Left ventricle myocardium inferior (tissue), 1 donor: ENCODE measurements at regions not wholly inside any gene's neighbourhood (a gene's known extent, or its start where the extent isn't known, plus 50 kb on each side); places are given as distances from the start of the nearest gene placed in this dataset.

ENCODE experiments used
- DNase-seq: peaks from one replicate; pipeline ENCODE4 v3.0.0-alpha.2; 2020
- H3K27ac ChIP-seq: fragments of 200-600 bp; replicated peaks from 2 replicates; pipeline ENCODE4 v1.8.0; 2021
- H3K27me3 ChIP-seq: fragments of 200-600 bp; 2 replicates; pipeline ENCODE4 v1.8.0; 2021; ENCODE audit warnings: low read depth
- H3K36me3 ChIP-seq: fragments of 200-600 bp; 2 replicates; pipeline ENCODE4 v1.8.0; 2021
- H3K4me1 ChIP-seq: fragments of 200-600 bp; 2 replicates; pipeline ENCODE4 v1.8.0; 2021
- H3K4me3 ChIP-seq: fragments of 200-600 bp; 2 replicates; pipeline ENCODE4 v1.8.0; 2021; ENCODE audit warnings: mild to moderate bottlenecking, moderate library complexity
- H3K9me3 ChIP-seq: fragments of 200-600 bp; replicated peaks from 2 replicates; pipeline ENCODE4 v1.8.0; 2021
- CTCF ChIP-seq: fragments of 200-600 bp; IDR thresholded peaks from 2 replicates; pipeline ENCODE4 v1.8.0; 2021; ENCODE audit warnings: antibody characterized with exemption, mild to moderate bottlenecking, borderline replicate concordance
- intact Hi-C: fragments of 100-400 bp; cut with micrococcal nuclease; formaldehyde crosslinking; loops from one replicate; pipeline ENCODE4 v1.11.0; 2022
- donor health status: DM: no; HTN: yes; CAD: no; lungs with severe emphysema.

GRCh38 chr18:40698129-40698528 lies 1256.9 kb upstream of the PIK3C3 start:
- H3K4me3 ChIP-seq, result no peak overlapping the region
- H3K27ac ChIP-seq, result no peak overlapping the region
- H3K36me3 ChIP-seq, result no peaks in the 10 kb centered on the region
- peaks cover 6% of the 10 kb centered on the region for H3K9me3 ChIP-seq
- H3K27me3 ChIP-seq, result no peaks in the 10 kb centered on the region
- TF ChIP-seq CTCF, result no peak
- intact Hi-C loops, result no loop called here
- no peaks in the 10 kb centered on the region for H3K4me1 ChIP-seq
- no peak for DNase-seq

DNA sequence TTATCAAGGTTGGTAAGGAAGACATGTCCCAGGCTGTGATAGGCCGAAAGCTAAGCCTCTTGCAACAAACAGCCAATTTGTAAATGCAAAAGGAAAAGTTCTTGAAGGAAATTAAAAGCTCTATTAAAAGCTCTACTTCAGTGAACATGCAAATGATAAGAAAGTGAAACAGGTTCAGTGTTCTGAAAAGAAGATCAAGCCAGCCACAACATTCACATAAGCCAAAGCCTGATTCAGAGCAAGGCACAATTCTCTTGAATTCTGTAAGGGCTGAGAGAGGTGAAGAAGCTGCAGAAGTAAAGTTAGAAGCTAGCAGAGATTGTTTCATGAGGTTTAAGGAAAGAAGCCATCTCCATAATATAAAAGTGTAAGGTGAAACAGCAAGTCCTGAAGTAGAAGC lies 1259.5 kb upstream of the PIK3C3 start:
- DNase-seq, result no peak
- intact Hi-C loops, result no loop called here
- no peaks in the 10 kb centered on the region for H3K27me3 ChIP-seq
- H3K27ac ChIP-seq, result no peak overlapping the region
- TF ChIP-seq CTCF, result no peak
- no peaks in the 10 kb centered on the region for H3K4me1 ChIP-seq
- no peak overlapping the region for H3K4me3 ChIP-seq
- H3K9me3 ChIP-seq, result no peaks in the 10 kb centered on the region
- no peaks in the 10 kb centered on the region for H3K36me3 ChIP-seq

GRCh38 chr18:40692871-40693270 lies 1262.2 kb upstream of the PIK3C3 start:
- no peak for DNase-seq
- H3K27me3 ChIP-seq, result no peaks in the 10 kb centered on the region
- H3K4me3 ChIP-seq, result no peak overlapping the region
- H3K36me3 ChIP-seq, result no peaks in the 10 kb centered on the region
- intact Hi-C loops, result loop anchor here (5.0 kb wide), 1 partner anchor 56 kb away; no protein-coding TSS in a partner anchor
- no peak for TF ChIP-seq CTCF
- H3K27ac ChIP-seq, result no peak overlapping the region
- H3K9me3 ChIP-seq, result no peaks in the 10 kb centered on the region
- no peaks in the 10 kb centered on the region for H3K4me1 ChIP-seq

DNA sequence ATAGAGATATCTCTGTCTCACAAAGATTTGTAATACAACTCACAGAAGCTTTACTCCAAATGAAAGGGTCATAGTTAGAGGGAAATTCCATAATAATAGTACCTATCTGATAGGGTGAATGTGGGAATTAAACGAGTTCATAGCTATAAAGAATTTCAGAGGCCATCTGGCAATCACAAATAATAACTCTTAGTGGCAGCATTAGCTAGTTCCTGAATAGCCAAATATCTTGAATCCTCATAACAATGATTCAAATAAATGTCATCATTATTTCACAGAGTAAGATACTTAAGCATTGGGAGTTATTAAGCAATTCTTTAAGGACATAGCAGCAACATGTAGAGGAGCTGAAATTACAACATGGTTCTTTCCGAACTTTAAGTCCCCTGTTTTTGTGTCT lies 1265.0 kb upstream of the PIK3C3 start:
- no peaks in the 10 kb centered on the region for H3K36me3 ChIP-seq
- no peak overlapping the region for H3K27ac ChIP-seq
- TF ChIP-seq CTCF, result no peak
- intact Hi-C loops, result loop anchor here (5.0 kb wide), 1 partner anchor 53 kb away; no protein-coding TSS in a partner anchor
- H3K9me3 ChIP-seq, result peaks cover 4% of the 10 kb centered on the region
- no peaks in the 10 kb centered on the region for H3K27me3 ChIP-seq
- no peak for DNase-seq
- no peak overlapping the region for H3K4me3 ChIP-seq
- no peaks in the 10 kb centered on the region for H3K4me1 ChIP-seq

DNA sequence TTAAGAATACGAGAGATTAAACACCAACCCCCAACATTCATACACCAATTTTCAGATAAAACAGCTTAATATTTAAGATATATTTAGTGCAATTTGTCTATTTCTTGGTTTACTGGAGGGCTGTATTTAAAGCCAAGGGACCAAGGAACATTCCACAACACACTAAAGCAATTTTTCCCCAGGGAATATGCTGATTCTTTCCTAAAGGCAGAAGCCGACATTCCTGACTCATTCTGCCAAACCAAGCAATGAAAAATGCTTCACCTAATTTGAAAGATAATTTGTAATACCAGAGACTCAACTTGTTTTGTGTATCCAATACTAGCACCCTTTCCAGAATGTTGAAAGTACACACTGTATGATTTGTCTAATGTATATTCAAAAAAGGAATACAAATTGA lies 1267.6 kb upstream of the PIK3C3 start:
- no peak overlapping the region for H3K27ac ChIP-seq
- no peak overlapping the region for H3K4me3 ChIP-seq
- H3K27me3 ChIP-seq, result no peaks in the 10 kb centered on the region
- no peak for TF ChIP-seq CTCF
- DNase-seq, result no peak
- no peaks in the 10 kb centered on the region for H3K36me3 ChIP-seq
- H3K9me3 ChIP-seq, result peaks cover 4% of the 10 kb centered on the region
- H3K4me1 ChIP-seq, result no peaks in the 10 kb centered on the region
- intact Hi-C loops, result no loop called here

- Histone ChIP-seq H3K4me1 (no peaks in the 10 kb centered on the region), H3K4me3 (no peak overlapping the region), H3K27ac (no peak overlapping the region), H3K36me3 (no peaks in the 10 kb centered on the region), H3K9me3 (peaks cover 7% of the 10 kb centered on the region), H3K27me3 (no peaks in the 10 kb centered on the region)
- no peak for TF ChIP-seq CTCF
- no peak for DNase-seq
- intact Hi-C loops, result no loop called here
Measured at GRCh38 chr18:40686836-40687235, 1268.2 kb upstream of the PIK3C3 start.
